GM19324 (cell line): ENCODE measurements at regions not wholly inside any gene's neighbourhood (a gene's known extent, or its start where the extent isn't known, plus 50 kb on each side); places are given as distances from the start of the nearest gene placed in this dataset.
A peak's percentile ranks its signal among the peaks of the same experiment; 100 is the strongest.

Source experiments
- ATAC-seq: cut with Tn5 transposase; IDR thresholded peaks from one replicate; pipeline ENCODE4 v1.9.1; 2021; ENCODE audit warnings: mild to moderate bottlenecking, moderate library complexity; ENCODE audit not compliant: unreplicated experiment, low FRiP score

- no peak for ATAC-seq
Observed at GRCh38 chr5:145708169-145708568, 127.0 kb downstream of the PRELID2 start.

GRCh38 chr5:145704724-145705123 is 130.4 kb downstream of the PRELID2 start:
- no peak for ATAC-seq

GRCh38 chr5:145703856-145704255 is 131.3 kb downstream of the PRELID2 start:
- no peak for ATAC-seq

GRCh38 chr5:145701404-145701803 is 133.7 kb downstream of the PRELID2 start:
- no peak for ATAC-seq

- ATAC-seq, result no peak
Observed at GRCh38 chr5:145699846-145700245, 135.3 kb downstream of the PRELID2 start.

- no peak for ATAC-seq
Observed at GRCh38 chr5:145697251-145697990, 137.7 kb downstream of the PRELID2 start.

- peak; percentile 76 for ATAC-seq
Observed at GRCh38 chr5:145689235-145689634, 145.9 kb downstream of the PRELID2 start.

GRCh38 chr5:145687943-145688342 is 147.2 kb downstream of the PRELID2 start:
- no peak for ATAC-seq

- no peak for ATAC-seq
Observed at GRCh38 chr5:145685417-145685816, 149.7 kb downstream of the PRELID2 start.

- ATAC-seq, result no peak
Observed at GRCh38 chr5:145683431-145683830, 151.7 kb downstream of the PRELID2 start.

GRCh38 chr5:145682197-145682899 is 152.8 kb downstream of the PRELID2 start:
- ATAC-seq, result no peak

- ATAC-seq, result peak; percentile 82
Observed at GRCh38 chr5:145681686-145682085, 153.5 kb downstream of the PRELID2 start.

GRCh38 chr5:145681216-145681615 is 153.9 kb downstream of the PRELID2 start:
- no peak for ATAC-seq

GRCh38 chr5:145680767-145681166 is 154.4 kb downstream of the PRELID2 start:
- no peak for ATAC-seq

- ATAC-seq, result no peak
Observed at GRCh38 chr5:145680169-145680568, 155.0 kb downstream of the PRELID2 start.

- no peak for ATAC-seq
Observed at GRCh38 chr5:145678255-145678654, 156.9 kb downstream of the PRELID2 start.

- no peak for ATAC-seq
Observed at GRCh38 chr5:145673786-145674185, 161.4 kb downstream of the PRELID2 start.

- no peak for ATAC-seq
Observed at GRCh38 chr5:145668714-145669113, 166.4 kb downstream of the PRELID2 start.

GRCh38 chr5:145667742-145668141 is 167.4 kb downstream of the PRELID2 start:
- ATAC-seq, result no peak

- no peak for ATAC-seq
Observed at GRCh38 chr5:145666591-145666990, 168.6 kb downstream of the PRELID2 start.

GRCh38 chr5:145661737-145662485 is 173.2 kb downstream of the PRELID2 start:
- no peak for ATAC-seq
